B cell (primary cell): ENCODE measurements at regions not wholly inside any gene's neighbourhood (a gene's known extent, or its start where the extent isn't known, plus 50 kb on each side); places are given as distances from the start of the nearest gene placed in this dataset.

Source experiments
- EZH2 ChIP-seq: IDR thresholded peaks from 2 replicates; pipeline ENCODE4 v1.6.1; 2012; ENCODE audit warnings: borderline replicate concordance, low read depth, mild to moderate bottlenecking, moderate library complexity, low read length; ENCODE audit not compliant: insufficient read depth, poor library complexity, severe bottlenecking
- TF ChIP-seq, protein P1 (sequence below): fragments of 200-600 bp; IDR thresholded peaks from one replicate; pipeline ENCODE4 v1.8.0; 2022; ENCODE audit warnings: antibody characterized with exemption, mild to moderate bottlenecking

DNA sequence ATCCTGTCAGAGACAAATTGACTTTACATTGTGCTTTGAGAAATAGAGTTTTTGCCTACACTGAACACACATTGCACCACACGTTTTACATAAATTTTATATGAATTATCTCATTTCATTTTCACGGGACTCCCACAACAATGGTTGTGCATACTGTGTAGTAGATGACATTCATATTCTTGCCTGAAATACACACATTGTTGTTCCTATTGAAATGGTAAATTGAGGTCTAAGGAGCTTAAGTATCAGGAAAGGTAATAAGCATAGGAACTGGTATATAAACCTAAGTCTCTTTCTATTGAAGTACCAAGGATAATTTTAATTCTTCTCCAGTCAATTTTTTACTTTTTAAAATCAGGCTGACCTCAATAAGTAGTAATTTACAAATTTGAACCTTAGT is 473.7 kb upstream of the DEPDC1 start:
- TF ChIP-seq EZH2: no peak
- TF ChIP-seq, protein P1, sequence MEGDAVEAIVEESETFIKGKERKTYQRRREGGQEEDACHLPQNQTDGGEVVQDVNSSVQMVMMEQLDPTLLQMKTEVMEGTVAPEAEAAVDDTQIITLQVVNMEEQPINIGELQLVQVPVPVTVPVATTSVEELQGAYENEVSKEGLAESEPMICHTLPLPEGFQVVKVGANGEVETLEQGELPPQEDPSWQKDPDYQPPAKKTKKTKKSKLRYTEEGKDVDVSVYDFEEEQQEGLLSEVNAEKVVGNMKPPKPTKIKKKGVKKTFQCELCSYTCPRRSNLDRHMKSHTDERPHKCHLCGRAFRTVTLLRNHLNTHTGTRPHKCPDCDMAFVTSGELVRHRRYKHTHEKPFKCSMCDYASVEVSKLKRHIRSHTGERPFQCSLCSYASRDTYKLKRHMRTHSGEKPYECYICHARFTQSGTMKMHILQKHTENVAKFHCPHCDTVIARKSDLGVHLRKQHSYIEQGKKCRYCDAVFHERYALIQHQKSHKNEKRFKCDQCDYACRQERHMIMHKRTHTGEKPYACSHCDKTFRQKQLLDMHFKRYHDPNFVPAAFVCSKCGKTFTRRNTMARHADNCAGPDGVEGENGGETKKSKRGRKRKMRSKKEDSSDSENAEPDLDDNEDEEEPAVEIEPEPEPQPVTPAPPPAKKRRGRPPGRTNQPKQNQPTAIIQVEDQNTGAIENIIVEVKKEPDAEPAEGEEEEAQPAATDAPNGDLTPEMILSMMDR: no peak
